Neural progenitor cell (in vitro differentiated cells): ENCODE measurements at regions not wholly inside any gene's neighbourhood (a gene's known extent, or its start where the extent isn't known, plus 50 kb on each side); places are given as distances from the start of the nearest gene placed in this dataset.

Source experiments
- DNase-seq: peaks from one replicate; pipeline ENCODE4 v3.0.0-alpha.2; 2016; ENCODE audit warnings: low spot score
- H2AFZ ChIP-seq: fragments of 200-600 bp; sonication (generic); replicated peaks from 2 replicates; pipeline ENCODE4 v1.6.1; 2016; ENCODE audit warnings: antibody characterized with exemption
- H3F3A ChIP-seq: fragments of 200-600 bp; sonication (generic); 2 replicates; pipeline ENCODE4 v1.6.1; 2016; ENCODE audit warnings: antibody characterized with exemption, low read depth
- H3K27ac ChIP-seq: fragments of 200-600 bp; sonication (generic); 2 replicates; pipeline ENCODE4 v1.5.1; 2016; ENCODE audit warnings: mild to moderate bottlenecking
- H3K27me3 ChIP-seq: fragments of 200-600 bp; sonication (generic); 2 replicates; pipeline ENCODE4 v1.6.1; 2016; ENCODE audit warnings: mild to moderate bottlenecking, moderate library complexity
- H3K36me3 ChIP-seq: fragments of 200-600 bp; sonication (generic); 2 replicates; pipeline ENCODE4 v1.5.1; 2016
- H3K4me1 ChIP-seq: fragments of 200-600 bp; sonication (generic); 2 replicates; pipeline ENCODE4 v1.6.1; 2016; ENCODE audit warnings: mixed run types
- H3K4me2 ChIP-seq: fragments of 200-600 bp; sonication (generic); 2 replicates; pipeline ENCODE4 v1.6.1; 2016
- H3K4me3 ChIP-seq: fragments of 200-600 bp; sonication (generic); 2 replicates; pipeline ENCODE4 v1.5.1; 2016
- H3K79me2 ChIP-seq: fragments of 200-600 bp; sonication (generic); 2 replicates; pipeline ENCODE4 v1.6.1; 2016; ENCODE audit warnings: low read depth
- H3K9ac ChIP-seq: fragments of 200-600 bp; sonication (generic); 2 replicates; pipeline ENCODE4 v1.6.1; 2016
- H3K9me3 ChIP-seq: fragments of 200-600 bp; sonication (generic); 2 replicates; pipeline ENCODE4 v1.5.1; 2016; ENCODE audit warnings: low read depth
- H4K20me1 ChIP-seq: fragments of 200-600 bp; sonication (generic); 2 replicates; pipeline ENCODE4 v1.6.1; 2016; ENCODE audit warnings: low read depth
- H3K27ac Mint-ChIP-seq: 3 replicates; pipeline ENCODE4 v1.8.0; 2021; ENCODE audit warnings: mixed read lengths
- H3K27me3 Mint-ChIP-seq: 2 replicates; pipeline ENCODE4 v1.8.0; 2022; ENCODE audit warnings: low read depth, mild to moderate bottlenecking, inconsistent platforms, moderate library complexity, mixed read lengths; ENCODE audit not compliant: insufficient read depth
- H3K36me3 Mint-ChIP-seq: 3 replicates; pipeline ENCODE4 v1.8.0; 2021; ENCODE audit warnings: mixed read lengths
- H3K4me1 Mint-ChIP-seq: 3 replicates; pipeline ENCODE4 v1.8.0; 2021; ENCODE audit warnings: mixed read lengths
- H3K4me3 Mint-ChIP-seq: 3 replicates; pipeline ENCODE4 v1.8.0; 2021; ENCODE audit warnings: mild to moderate bottlenecking, moderate library complexity, mixed read lengths
- H3K9me3 Mint-ChIP-seq: 3 replicates; pipeline ENCODE4 v1.8.0; 2020; ENCODE audit warnings: mixed read lengths
- EZH2 ChIP-seq: fragments of 200-600 bp; sonication (generic); IDR thresholded peaks from 2 replicates; pipeline ENCODE4 v1.6.1; 2017; ENCODE audit warnings: antibody characterized with exemption, mild to moderate bottlenecking, moderate library complexity
- EZH2phosphoT487 ChIP-seq: fragments of 200-600 bp; sonication (generic); IDR thresholded peaks from 2 replicates; pipeline ENCODE4 v1.6.1; 2017; ENCODE audit warnings: antibody characterized with exemption
- TF ChIP-seq, protein P1 (sequence below): fragments of 200-600 bp; sonication (generic); IDR thresholded peaks from 2 replicates; pipeline ENCODE4 v1.5.1; 2017; ENCODE audit warnings: antibody characterized with exemption, mild to moderate bottlenecking

DNA sequence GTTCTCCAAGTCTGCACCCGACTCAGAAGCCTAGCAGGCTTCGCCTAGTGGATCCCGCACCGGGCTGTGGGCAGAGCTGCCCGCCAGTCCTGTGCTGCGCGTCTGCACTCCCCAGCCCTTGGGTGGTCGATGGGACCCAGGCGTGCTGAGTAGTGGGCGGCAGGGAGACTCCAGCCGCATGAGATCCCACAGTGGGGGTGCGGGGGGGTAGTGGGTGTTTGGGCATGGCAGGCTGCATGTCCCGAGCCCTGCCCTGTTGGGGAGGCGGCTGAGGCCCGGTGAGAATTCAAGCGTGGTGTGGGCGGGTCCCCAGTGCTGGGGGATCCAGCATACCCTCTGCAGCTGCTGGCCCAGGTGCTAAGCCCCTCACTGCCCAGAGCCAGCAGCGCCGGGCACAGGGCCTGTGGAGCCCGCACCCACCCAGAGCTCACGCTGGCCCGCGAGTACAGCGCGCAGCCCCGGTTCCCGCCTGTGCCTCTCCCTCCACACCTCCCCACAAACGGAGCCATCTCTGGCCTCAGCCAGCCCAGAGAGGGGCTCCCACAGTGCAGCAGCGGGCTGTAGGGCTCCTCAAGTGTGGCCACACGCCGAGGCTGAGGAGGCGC, 53.9 kb upstream of the BNC2 start:
- H3K27me3 Mint-ChIP-seq = peaks cover 5% of the 10 kb centered on the region
- Histone ChIP-seq H3K79me2 (no peaks in the 10 kb centered on the region), H3K27ac (no peak overlapping the region), H3K36me3 (peaks cover 3% of the 10 kb centered on the region), H3K4me3 (no peak overlapping the region), H3K27me3 (no peaks in the 10 kb centered on the region), H4K20me1 (no peaks in the 10 kb centered on the region), H2AFZ (no peak overlapping the region), H3K4me1 (no peaks in the 10 kb centered on the region), H3K9me3 (peaks cover 3% of the 10 kb centered on the region), H3K4me2 (no peak overlapping the region), H3K9ac (no peak overlapping the region), H3F3A (no peaks in the 10 kb centered on the region)
- no peaks in the 10 kb centered on the region for H3K4me1 Mint-ChIP-seq
- H3K4me3 Mint-ChIP-seq = no peak overlapping the region
- H3K27ac Mint-ChIP-seq = no peak overlapping the region
- DNase-seq = no peak
- peaks cover 16% of the 10 kb centered on the region for H3K9me3 Mint-ChIP-seq
- TF ChIP-seq EZH2 = no peak
- TF ChIP-seq, protein P1, sequence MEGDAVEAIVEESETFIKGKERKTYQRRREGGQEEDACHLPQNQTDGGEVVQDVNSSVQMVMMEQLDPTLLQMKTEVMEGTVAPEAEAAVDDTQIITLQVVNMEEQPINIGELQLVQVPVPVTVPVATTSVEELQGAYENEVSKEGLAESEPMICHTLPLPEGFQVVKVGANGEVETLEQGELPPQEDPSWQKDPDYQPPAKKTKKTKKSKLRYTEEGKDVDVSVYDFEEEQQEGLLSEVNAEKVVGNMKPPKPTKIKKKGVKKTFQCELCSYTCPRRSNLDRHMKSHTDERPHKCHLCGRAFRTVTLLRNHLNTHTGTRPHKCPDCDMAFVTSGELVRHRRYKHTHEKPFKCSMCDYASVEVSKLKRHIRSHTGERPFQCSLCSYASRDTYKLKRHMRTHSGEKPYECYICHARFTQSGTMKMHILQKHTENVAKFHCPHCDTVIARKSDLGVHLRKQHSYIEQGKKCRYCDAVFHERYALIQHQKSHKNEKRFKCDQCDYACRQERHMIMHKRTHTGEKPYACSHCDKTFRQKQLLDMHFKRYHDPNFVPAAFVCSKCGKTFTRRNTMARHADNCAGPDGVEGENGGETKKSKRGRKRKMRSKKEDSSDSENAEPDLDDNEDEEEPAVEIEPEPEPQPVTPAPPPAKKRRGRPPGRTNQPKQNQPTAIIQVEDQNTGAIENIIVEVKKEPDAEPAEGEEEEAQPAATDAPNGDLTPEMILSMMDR = no peak
- no peaks in the 10 kb centered on the region for H3K36me3 Mint-ChIP-seq

DNA sequence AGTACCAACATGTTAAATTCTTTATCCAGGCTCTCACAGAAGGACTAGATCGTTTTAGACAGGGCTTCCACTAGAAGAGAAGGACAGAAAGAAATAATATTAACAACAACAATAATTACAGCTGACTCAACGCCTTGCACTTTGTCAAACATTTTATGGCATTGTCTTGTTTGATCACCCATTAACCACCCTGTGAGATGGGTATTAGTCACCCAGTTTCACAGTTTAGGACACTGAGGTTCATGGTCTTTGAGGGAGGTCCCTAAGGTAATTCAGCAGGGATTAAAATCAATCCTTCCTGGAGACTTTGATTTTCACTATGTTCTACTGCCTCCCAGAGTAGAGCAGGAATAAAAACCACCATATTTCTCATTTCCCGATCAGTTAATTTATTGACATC, 51.4 kb upstream of the BNC2 start:
- H3K79me2 ChIP-seq = no peaks in the 10 kb centered on the region
- no peaks in the 10 kb centered on the region for H3K36me3 Mint-ChIP-seq
- TF ChIP-seq EZH2 (no peak), EZH2phosphoT487 (no peak)
- TF ChIP-seq, protein P1 = no peak
- H3K9ac ChIP-seq = no peak overlapping the region
- peaks cover 9% of the 10 kb centered on the region for H3K27me3 Mint-ChIP-seq
- H3K27ac ChIP-seq = no peak overlapping the region
- no peaks in the 10 kb centered on the region for H3K4me1 Mint-ChIP-seq
- H2AFZ ChIP-seq = no peak overlapping the region
- H3F3A ChIP-seq = no peaks in the 10 kb centered on the region
- H3K4me1 ChIP-seq = no peaks in the 10 kb centered on the region
- H3K27me3 ChIP-seq = no peaks in the 10 kb centered on the region
- no peak for DNase-seq
- peaks cover 3% of the 10 kb centered on the region for H3K36me3 ChIP-seq
- no peak overlapping the region for H3K4me3 ChIP-seq
- H4K20me1 ChIP-seq = no peaks in the 10 kb centered on the region
- H3K4me2 ChIP-seq = no peak overlapping the region
- H3K27ac Mint-ChIP-seq = no peak overlapping the region
- peaks cover 3% of the 10 kb centered on the region for H3K9me3 ChIP-seq
- H3K9me3 Mint-ChIP-seq = peaks cover 16% of the 10 kb centered on the region
- no peak overlapping the region for H3K4me3 Mint-ChIP-seq
